RWPE2 (cell line): ENCODE measurements at regions not wholly inside any gene's neighbourhood (a gene's known extent, or its start where the extent isn't known, plus 50 kb on each side); places are given as distances from the start of the nearest gene placed in this dataset.

Source experiments
- ATAC-seq: fragments of 200-7000 bp; cut with Tn5 transposase; 3 replicates; pipeline ENCODE4 v1.9.1; 2021; ENCODE audit warnings: low read depth
- DNase-seq: peaks from one replicate; pipeline ENCODE4 v3.0.0-alpha.2; 2020; ENCODE audit warnings: low spot score
- H3K27ac ChIP-seq: fragments of 450-650 bp; 2 replicates; pipeline ENCODE4 v1.5.1; 2017; ENCODE audit warnings: mild to moderate bottlenecking; ENCODE audit not compliant: poor library complexity, severe bottlenecking
- H3K27me3 ChIP-seq: fragments of 250-450 bp; sonication (Bioruptor Pico); 2 replicates; pipeline ENCODE4 v1.5.1; 2021; ENCODE audit warnings: mild to moderate bottlenecking, moderate library complexity; ENCODE audit not compliant: insufficient read depth, poor library complexity, severe bottlenecking
- H3K36me3 ChIP-seq: fragments of 250-450 bp; sonication (Bioruptor Pico); 2 replicates; pipeline ENCODE4 v1.5.1; 2020; ENCODE audit warnings: low read depth, mild to moderate bottlenecking, moderate library complexity
- H3K4me1 ChIP-seq: fragments of 250-450 bp; sonication (Bioruptor Pico); 2 replicates; pipeline ENCODE4 v1.5.1; 2021; ENCODE audit warnings: mild to moderate bottlenecking, moderate library complexity; ENCODE audit not compliant: insufficient read depth, poor library complexity, severe bottlenecking
- H3K4me3 ChIP-seq: fragments of 250-450 bp; sonication (Bioruptor Pico); 2 replicates; pipeline ENCODE4 v1.5.1; 2021; ENCODE audit warnings: mild to moderate bottlenecking, moderate library complexity; ENCODE audit not compliant: severe bottlenecking
- H3K9me3 ChIP-seq: fragments of 250-450 bp; sonication (Bioruptor Pico); 2 replicates; pipeline ENCODE4 v1.5.1; 2021; ENCODE audit warnings: mild to moderate bottlenecking, moderate library complexity; ENCODE audit not compliant: severe bottlenecking
- TF ChIP-seq, protein P1 (sequence below): fragments of 450-650 bp; IDR thresholded peaks from one replicate; pipeline ENCODE4 v1.5.1; 2017; ENCODE audit warnings: mild to moderate bottlenecking, moderate library complexity; ENCODE audit not compliant: poor library complexity, severe bottlenecking

GRCh38 chr6:90989763-90990162, 402.9 kb upstream of the MAP3K7 start:
- no peak overlapping the region for H3K4me3 ChIP-seq
- no peaks in the 10 kb centered on the region for H3K36me3 ChIP-seq
- DNase-seq, result no peak
- H3K27ac ChIP-seq, result no peak overlapping the region
- peaks cover 6% of the 10 kb centered on the region for H3K27me3 ChIP-seq
- TF ChIP-seq, protein P1, sequence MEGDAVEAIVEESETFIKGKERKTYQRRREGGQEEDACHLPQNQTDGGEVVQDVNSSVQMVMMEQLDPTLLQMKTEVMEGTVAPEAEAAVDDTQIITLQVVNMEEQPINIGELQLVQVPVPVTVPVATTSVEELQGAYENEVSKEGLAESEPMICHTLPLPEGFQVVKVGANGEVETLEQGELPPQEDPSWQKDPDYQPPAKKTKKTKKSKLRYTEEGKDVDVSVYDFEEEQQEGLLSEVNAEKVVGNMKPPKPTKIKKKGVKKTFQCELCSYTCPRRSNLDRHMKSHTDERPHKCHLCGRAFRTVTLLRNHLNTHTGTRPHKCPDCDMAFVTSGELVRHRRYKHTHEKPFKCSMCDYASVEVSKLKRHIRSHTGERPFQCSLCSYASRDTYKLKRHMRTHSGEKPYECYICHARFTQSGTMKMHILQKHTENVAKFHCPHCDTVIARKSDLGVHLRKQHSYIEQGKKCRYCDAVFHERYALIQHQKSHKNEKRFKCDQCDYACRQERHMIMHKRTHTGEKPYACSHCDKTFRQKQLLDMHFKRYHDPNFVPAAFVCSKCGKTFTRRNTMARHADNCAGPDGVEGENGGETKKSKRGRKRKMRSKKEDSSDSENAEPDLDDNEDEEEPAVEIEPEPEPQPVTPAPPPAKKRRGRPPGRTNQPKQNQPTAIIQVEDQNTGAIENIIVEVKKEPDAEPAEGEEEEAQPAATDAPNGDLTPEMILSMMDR, result no peak
- H3K9me3 ChIP-seq, result no peaks in the 10 kb centered on the region
- no peak for ATAC-seq
- no peaks in the 10 kb centered on the region for H3K4me1 ChIP-seq

DNA sequence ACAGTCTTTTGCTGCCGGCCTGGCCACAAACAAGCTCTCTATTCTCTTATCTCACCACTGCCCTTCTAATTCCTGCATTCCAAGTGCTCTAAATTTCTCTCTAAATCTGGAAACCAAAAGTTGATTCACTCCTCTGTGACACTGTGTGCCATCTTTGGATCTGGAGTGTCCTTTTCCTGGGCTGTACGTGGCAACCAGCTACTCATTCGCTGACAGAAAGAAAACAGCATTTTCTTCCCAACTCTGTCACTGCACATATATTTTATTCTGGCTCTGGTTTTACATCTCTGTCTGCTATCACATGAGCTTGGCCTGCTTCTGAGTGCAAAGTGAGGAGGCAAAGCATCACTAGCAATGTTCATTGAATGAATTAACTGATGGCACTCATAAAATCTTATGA, 397.2 kb upstream of the MAP3K7 start:
- no peaks in the 10 kb centered on the region for H3K27me3 ChIP-seq
- ATAC-seq (no peak), DNase-seq (no peak)
- H3K27ac ChIP-seq, result no peak overlapping the region
- no peaks in the 10 kb centered on the region for H3K9me3 ChIP-seq
- TF ChIP-seq, protein P1, result no peak
- H3K36me3 ChIP-seq, result no peaks in the 10 kb centered on the region
- no peaks in the 10 kb centered on the region for H3K4me1 ChIP-seq
- no peak overlapping the region for H3K4me3 ChIP-seq

- no peak for ATAC-seq
These were observed 396.6 kb upstream of the MAP3K7 start for GRCh38 chr6:90983462-90983861.

GRCh38 chr6:90982581-90982980, 395.7 kb upstream of the MAP3K7 start:
- Histone ChIP-seq H3K4me3 (no peak overlapping the region), H3K9me3 (no peaks in the 10 kb centered on the region), H3K27ac (no peak overlapping the region), H3K36me3 (no peaks in the 10 kb centered on the region), H3K27me3 (no peaks in the 10 kb centered on the region), H3K4me1 (no peaks in the 10 kb centered on the region)
- DNase-seq (no peak), ATAC-seq (no peak)
- TF ChIP-seq, protein P1, result no peak

More at GRCh38 chr6:90983462-90983861, 396.6 kb upstream of the MAP3K7 start:
- Histone ChIP-seq H3K4me3 (no peak overlapping the region), H3K27ac (no peak overlapping the region), H3K9me3 (no peaks in the 10 kb centered on the region), H3K4me1 (no peaks in the 10 kb centered on the region), H3K36me3 (no peaks in the 10 kb centered on the region), H3K27me3 (no peaks in the 10 kb centered on the region)
- no peak for DNase-seq
- TF ChIP-seq, protein P1, result no peak

DNA sequence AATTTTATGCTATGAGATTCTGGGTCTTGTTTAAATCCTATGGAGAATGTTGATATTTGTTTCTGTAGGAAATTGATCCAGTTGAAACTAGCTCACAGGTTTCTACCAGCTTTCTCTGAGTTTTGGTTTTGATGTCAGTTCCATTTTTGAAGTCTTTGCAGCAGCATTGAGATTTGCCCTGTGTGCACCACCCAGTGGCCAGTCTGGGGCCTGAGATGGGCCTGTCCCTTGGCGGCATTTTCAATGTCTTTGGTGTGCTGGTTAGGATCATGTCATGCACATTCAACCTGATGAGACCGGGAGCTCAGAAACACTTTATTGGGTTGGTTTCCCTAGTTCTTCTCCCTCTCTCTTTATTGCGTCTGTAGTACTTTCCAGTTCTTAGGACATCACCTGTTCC, 395.2 kb upstream of the MAP3K7 start:
- H3K27me3 ChIP-seq, result no peaks in the 10 kb centered on the region
- TF ChIP-seq, protein P1, result no peak
- no peaks in the 10 kb centered on the region for H3K36me3 ChIP-seq
- no peak overlapping the region for H3K4me3 ChIP-seq
- DNase-seq (no peak), ATAC-seq (no peak)
- no peak overlapping the region for H3K27ac ChIP-seq
- no peaks in the 10 kb centered on the region for H3K4me1 ChIP-seq
- H3K9me3 ChIP-seq, result no peaks in the 10 kb centered on the region
